ENCODE measurements at regions not wholly inside any gene's neighbourhood (a gene's known extent, or its start where the extent isn't known, plus 50 kb on each side); places are given as distances from the start of the nearest gene placed in this dataset.
A peak's percentile ranks its signal among the peaks of the same experiment; 100 is the strongest.

GRCh38 chr1:5345556-5345955, 646.7 kb downstream of the NPHP4 start:
- Mint-ChIP-seq H3K36me3 (no peaks in the 10 kb centered on the region), H3K4me1 (peaks cover 23% of the 10 kb centered on the region), H3K27me3 (no peaks in the 10 kb centered on the region)

GRCh38 chr1:5343256-5344020, 648.8 kb downstream of the NPHP4 start:
- no peaks in the 10 kb centered on the region for H3K27me3 Mint-ChIP-seq
- no peaks in the 10 kb centered on the region for H3K36me3 Mint-ChIP-seq
- H3K27ac Mint-ChIP-seq: no peak overlapping the region
- H3K9me3 Mint-ChIP-seq: no peaks in the 10 kb centered on the region
- H3K4me3 Mint-ChIP-seq: no peak overlapping the region
- H3K4me1 Mint-ChIP-seq: peaks cover 13% of the 10 kb centered on the region

More at GRCh38 chr1:5345556-5345955, 646.7 kb downstream of the NPHP4 start:
- no peaks in the 10 kb centered on the region for H3K9me3 Mint-ChIP-seq
- H3K27ac Mint-ChIP-seq: no peak overlapping the region
- no peak overlapping the region for H3K4me3 Mint-ChIP-seq

- Mint-ChIP-seq H3K4me1 (peaks cover 19% of the 10 kb centered on the region), H3K9me3 (no peaks in the 10 kb centered on the region)
Measured at GRCh38 chr1:5342830-5343229, 649.4 kb downstream of the NPHP4 start.

GRCh38 chr1:5342172-5342571, 650.1 kb downstream of the NPHP4 start:
- Mint-ChIP-seq H3K36me3 (no peaks in the 10 kb centered on the region), H3K27me3 (no peaks in the 10 kb centered on the region), H3K27ac (peak overlapping the region; percentile 13)

More at GRCh38 chr1:5342830-5343229, 649.4 kb downstream of the NPHP4 start:
- Mint-ChIP-seq H3K27ac (no peak overlapping the region), H3K27me3 (no peaks in the 10 kb centered on the region), H3K36me3 (no peaks in the 10 kb centered on the region), H3K4me3 (no peak overlapping the region)

GRCh38 chr1:5341471-5341870, 650.8 kb downstream of the NPHP4 start:
- Mint-ChIP-seq H3K27ac (no peak overlapping the region), H3K9me3 (no peaks in the 10 kb centered on the region), H3K36me3 (no peaks in the 10 kb centered on the region), H3K4me3 (no peak overlapping the region), H3K4me1 (peaks cover 30% of the 10 kb centered on the region), H3K27me3 (no peaks in the 10 kb centered on the region)

More at GRCh38 chr1:5342172-5342571, 650.1 kb downstream of the NPHP4 start:
- H3K4me3 Mint-ChIP-seq: no peak overlapping the region
- H3K9me3 Mint-ChIP-seq: no peaks in the 10 kb centered on the region
- peaks cover 25% of the 10 kb centered on the region for H3K4me1 Mint-ChIP-seq

GRCh38 chr1:5340560-5341130, 651.6 kb downstream of the NPHP4 start:
- H3K4me3 Mint-ChIP-seq: no peak overlapping the region
- no peaks in the 10 kb centered on the region for H3K9me3 Mint-ChIP-seq

GRCh38 chr1:5338466-5338865, 653.8 kb downstream of the NPHP4 start:
- Mint-ChIP-seq H3K27ac (no peak overlapping the region), H3K4me1 (peaks cover 48% of the 10 kb centered on the region), H3K36me3 (peaks cover 2% of the 10 kb centered on the region), H3K9me3 (no peaks in the 10 kb centered on the region), H3K4me3 (no peak overlapping the region), H3K27me3 (no peaks in the 10 kb centered on the region)

More at GRCh38 chr1:5340560-5341130, 651.6 kb downstream of the NPHP4 start:
- peaks cover 39% of the 10 kb centered on the region for H3K4me1 Mint-ChIP-seq
- no peak overlapping the region for H3K27ac Mint-ChIP-seq
- no peaks in the 10 kb centered on the region for H3K27me3 Mint-ChIP-seq
- no peaks in the 10 kb centered on the region for H3K36me3 Mint-ChIP-seq

GRCh38 chr1:5333291-5333690, 658.9 kb downstream of the NPHP4 start:
- Mint-ChIP-seq H3K4me3 (no peak overlapping the region), H3K27ac (no peak overlapping the region), H3K27me3 (no peaks in the 10 kb centered on the region), H3K4me1 (peaks cover 72% of the 10 kb centered on the region), H3K36me3 (peaks cover 2% of the 10 kb centered on the region), H3K9me3 (peaks cover under 1% of the 10 kb centered on the region)

GRCh38 chr1:5331101-5331500, 661.1 kb downstream of the NPHP4 start:
- Mint-ChIP-seq H3K9me3 (peaks cover 16% of the 10 kb centered on the region), H3K4me1 (peaks cover 66% of the 10 kb centered on the region), H3K4me3 (no peak overlapping the region), H3K27ac (no peak overlapping the region), H3K27me3 (no peaks in the 10 kb centered on the region), H3K36me3 (peaks cover 12% of the 10 kb centered on the region)

GRCh38 chr1:5329068-5329739, 663.0 kb downstream of the NPHP4 start:
- Mint-ChIP-seq H3K4me3 (peak overlapping the region; percentile 59), H3K9me3 (peaks cover 16% of the 10 kb centered on the region)

GRCh38 chr1:5324883-5325282, 667.3 kb downstream of the NPHP4 start:
- H3K4me1 Mint-ChIP-seq: peaks cover 41% of the 10 kb centered on the region
- H3K27ac Mint-ChIP-seq: no peak overlapping the region
- H3K4me3 Mint-ChIP-seq: no peak overlapping the region
- H3K27me3 Mint-ChIP-seq: no peaks in the 10 kb centered on the region
- H3K9me3 Mint-ChIP-seq: peaks cover 24% of the 10 kb centered on the region
- H3K36me3 Mint-ChIP-seq: peaks cover 14% of the 10 kb centered on the region

More at GRCh38 chr1:5329068-5329739, 663.0 kb downstream of the NPHP4 start:
- peaks cover 12% of the 10 kb centered on the region for H3K36me3 Mint-ChIP-seq
- peak overlapping the region; percentile 97 for H3K27ac Mint-ChIP-seq
- peaks cover 67% of the 10 kb centered on the region for H3K4me1 Mint-ChIP-seq
- no peaks in the 10 kb centered on the region for H3K27me3 Mint-ChIP-seq

GRCh38 chr1:5318143-5318816, 663.9 kb downstream of the AJAP1 start:
- peaks cover 8% of the 10 kb centered on the region for H3K9me3 Mint-ChIP-seq
- peaks cover 5% of the 10 kb centered on the region for H3K36me3 Mint-ChIP-seq
- no peak overlapping the region for H3K4me3 Mint-ChIP-seq
- peaks cover 5% of the 10 kb centered on the region for H3K4me1 Mint-ChIP-seq
- no peak overlapping the region for H3K27ac Mint-ChIP-seq
- no peaks in the 10 kb centered on the region for H3K27me3 Mint-ChIP-seq

- peaks cover 5% of the 10 kb centered on the region for H3K4me1 Mint-ChIP-seq
- H3K27ac Mint-ChIP-seq: no peak overlapping the region
- no peaks in the 10 kb centered on the region for H3K27me3 Mint-ChIP-seq
- no peak overlapping the region for H3K4me3 Mint-ChIP-seq
- H3K36me3 Mint-ChIP-seq: peaks cover 5% of the 10 kb centered on the region
- H3K9me3 Mint-ChIP-seq: peaks cover 8% of the 10 kb centered on the region
Measured at GRCh38 chr1:5317391-5317790, 663.0 kb downstream of the AJAP1 start.

- Mint-ChIP-seq H3K27ac (no peak overlapping the region), H3K4me1 (peaks cover 8% of the 10 kb centered on the region), H3K4me3 (no peak overlapping the region), H3K27me3 (no peaks in the 10 kb centered on the region), H3K36me3 (no peaks in the 10 kb centered on the region), H3K9me3 (no peaks in the 10 kb centered on the region)
Measured at GRCh38 chr1:5312862-5313261, 658.5 kb downstream of the AJAP1 start.

- no peaks in the 10 kb centered on the region for H3K9me3 Mint-ChIP-seq
- H3K36me3 Mint-ChIP-seq: no peaks in the 10 kb centered on the region
- no peak overlapping the region for H3K27ac Mint-ChIP-seq
- no peak overlapping the region for H3K4me3 Mint-ChIP-seq
- H3K27me3 Mint-ChIP-seq: no peaks in the 10 kb centered on the region
- H3K4me1 Mint-ChIP-seq: peaks cover 8% of the 10 kb centered on the region
Measured at GRCh38 chr1:5312293-5312674, 657.9 kb downstream of the AJAP1 start.

Data from activated naive CD4-positive, alpha-beta T cell treated with anti-CD3 and anti-CD28 coated beads, Interleukin-2, amount 50 U/mL, for 24 hours (primary cell).